AG04450 (cell line): ENCODE measurements at regions not wholly inside any gene's neighbourhood (a gene's known extent, or its start where the extent isn't known, plus 50 kb on each side); places are given as distances from the start of the nearest gene placed in this dataset.

ENCODE experiments used
- CTCF ChIA-PET: fragments of 300-600, 350-600 bp; formaldehyde crosslinking; extraction: SDS; loops from one replicate; lab custom pipeline; 2022; ENCODE audit warnings: antibody characterized with exemption, inconsistent platforms; lab: Charles Lee
- POLR2A ChIA-PET: fragments of 350-600 bp; formaldehyde crosslinking; extraction: SDS; loops from one replicate; lab custom pipeline; 2021; ENCODE audit warnings: antibody characterized with exemption, inconsistent platforms; lab: Yijun Ruan, JAX
- DNase-seq: peaks from one replicate; pipeline ENCODE4 v3.0.0-alpha.2; 2011; ENCODE audit warnings: low read depth, low spot score
- H3K27ac ChIP-seq: one replicate; pipeline ENCODE4 v1.5.1; 2012; ENCODE audit warnings: low read depth, low read length, control low read depth
- H3K27me3 ChIP-seq: one replicate; pipeline ENCODE4 v1.6.0; 2012; ENCODE audit warnings: low read length; ENCODE audit not compliant: control insufficient read depth, insufficient read depth
- H3K4me3 ChIP-seq: 2 replicates; pipeline ENCODE4 v1.5.1; 2011; ENCODE audit warnings: mild to moderate bottlenecking, low read depth, low read length, control low read depth
- H3K9me3 ChIP-seq: 2 replicates; pipeline ENCODE4 v1.5.1; 2012; ENCODE audit warnings: low read length; ENCODE audit not compliant: control insufficient read depth, insufficient read depth
- CTCF ChIP-seq: IDR thresholded peaks from 2 replicates; pipeline ENCODE4 v1.5.1; 2011; ENCODE audit warnings: low read depth, low read length, control low read depth, inconsistent platforms

GRCh38 chr2:47297767-47298425, 71.2 kb upstream of the EPCAM start:
- Histone ChIP-seq H3K27me3 (no peaks in the 10 kb centered on the region), H3K9me3 (no peaks in the 10 kb centered on the region), H3K4me3 (no peak overlapping the region), H3K27ac (no peak overlapping the region)
- ChIA-PET POLR2A (no interaction called here), CTCF (interaction anchor here (1.4 kb wide), 1 partner anchor 26 kb away, joined by 3 read pairs; no protein-coding TSS in a partner anchor)
- no peak for TF ChIP-seq CTCF
- DNase-seq: no peak

- TF ChIP-seq CTCF: no peak
- Histone ChIP-seq H3K27ac (no peak overlapping the region), H3K27me3 (no peaks in the 10 kb centered on the region), H3K4me3 (no peak overlapping the region), H3K9me3 (no peaks in the 10 kb centered on the region)
- CTCF ChIA-PET: no interaction called here
- no peak for DNase-seq
- POLR2A ChIA-PET: no interaction called here
Observed at GRCh38 chr2:47295981-47296635, 73.0 kb upstream of the EPCAM start.

- Histone ChIP-seq H3K4me3 (no peak overlapping the region), H3K9me3 (no peaks in the 10 kb centered on the region), H3K27me3 (no peaks in the 10 kb centered on the region), H3K27ac (no peak overlapping the region)
- DNase-seq: no peak
- CTCF ChIA-PET: no interaction called here
- no peak for TF ChIP-seq CTCF
- POLR2A ChIA-PET: no interaction called here
Observed at GRCh38 chr2:47295131-47295980, 73.8 kb upstream of the EPCAM start.

GRCh38 chr2:47293976-47294375, 75.1 kb upstream of the EPCAM start:
- CTCF ChIA-PET: no interaction called here
- Histone ChIP-seq H3K9me3 (no peaks in the 10 kb centered on the region), H3K4me3 (no peak overlapping the region), H3K27ac (no peak overlapping the region), H3K27me3 (no peaks in the 10 kb centered on the region)
- POLR2A ChIA-PET: no interaction called here
- DNase-seq: no peak
- TF ChIP-seq CTCF: no peak
